GM19468 (cell line): ENCODE measurements at regions not wholly inside any gene's neighbourhood (a gene's known extent, or its start where the extent isn't known, plus 50 kb on each side); places are given as distances from the start of the nearest gene placed in this dataset.

Experiments
- ATAC-seq: cut with Tn5 transposase; IDR thresholded peaks from one replicate; pipeline ENCODE4 v1.9.1; 2021; ENCODE audit warnings: mild to moderate bottlenecking, moderate library complexity, moderate number of reproducible peaks; ENCODE audit not compliant: unreplicated experiment; ENCODE audit errors: extremely low read depth

GRCh38 chr13:73579574-73580274 is 520.9 kb downstream of the KLF5 start:
- no peak for ATAC-seq

DNA sequence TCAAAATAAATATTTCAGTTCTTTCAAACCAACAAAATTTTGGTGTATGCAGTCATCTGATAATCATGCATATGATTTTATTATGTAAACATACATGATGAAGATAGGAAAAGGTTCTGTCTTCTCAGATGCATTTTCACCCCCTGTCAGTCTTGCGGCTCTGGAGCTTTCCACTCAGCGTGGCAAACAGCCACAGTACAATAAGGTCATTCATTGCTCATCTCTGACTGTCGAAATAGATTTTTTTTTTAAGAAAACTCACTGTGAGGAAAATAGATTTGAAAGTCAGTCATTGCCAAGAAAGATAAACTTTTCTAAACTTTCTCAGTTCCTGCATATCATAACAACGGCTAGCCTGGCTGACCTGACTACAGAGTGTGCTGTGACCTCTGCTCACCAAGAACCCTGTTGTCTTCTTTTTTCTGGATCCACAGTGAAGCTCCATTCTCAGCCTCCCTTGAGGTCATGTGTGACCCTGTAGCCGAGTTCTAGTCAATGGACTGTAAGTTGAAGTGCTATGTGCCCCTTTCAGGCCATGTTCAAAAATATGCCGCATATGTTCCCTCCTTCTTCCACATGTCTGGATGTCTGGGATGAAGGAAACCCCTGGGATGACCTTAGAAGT is 519.6 kb downstream of the KLF5 start:
- ATAC-seq = no peak

- no peak for ATAC-seq
Observed at GRCh38 chr13:73576291-73576690, 517.5 kb downstream of the KLF5 start.

DNA sequence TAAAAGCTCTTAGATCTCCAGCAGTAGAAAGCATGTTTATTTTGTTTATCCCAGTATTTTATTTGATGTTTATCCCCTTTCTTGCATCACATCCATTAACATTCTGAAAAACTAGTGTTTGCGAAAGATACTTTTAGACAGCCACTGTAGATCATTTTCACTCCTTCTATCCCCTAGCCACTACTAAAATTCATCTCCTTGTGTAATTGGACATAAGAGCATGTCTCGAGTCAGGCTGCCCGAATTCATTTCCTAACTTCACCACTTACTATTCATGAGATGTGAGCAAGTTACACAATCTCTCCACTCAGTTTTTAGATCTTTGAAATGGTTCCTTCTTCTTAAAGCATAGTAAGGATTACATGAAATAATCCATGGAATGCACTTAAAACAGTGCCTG is 514.0 kb downstream of the KLF5 start:
- no peak for ATAC-seq

DNA sequence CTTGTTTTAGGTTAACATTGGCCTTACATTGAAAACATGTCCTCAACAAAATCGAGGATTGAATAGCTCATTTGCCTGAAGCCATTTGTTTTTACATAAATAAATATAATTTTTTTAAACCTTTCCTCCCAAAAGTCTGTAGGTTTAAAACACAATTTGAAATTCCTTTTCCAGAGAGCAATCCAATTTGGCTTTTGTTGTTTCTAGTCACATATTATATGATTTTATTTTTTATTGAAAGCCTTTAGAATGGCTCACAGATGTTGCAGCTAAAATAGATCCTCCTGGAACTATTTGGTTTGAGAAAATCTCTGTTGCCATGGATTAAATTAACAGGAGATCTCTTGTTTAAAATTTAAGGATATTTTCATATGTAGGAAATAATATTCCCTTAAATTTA is 512.6 kb downstream of the KLF5 start:
- ATAC-seq = no peak

GRCh38 chr13:73556902-73557301 is 498.1 kb downstream of the KLF5 start:
- ATAC-seq = no peak

GRCh38 chr13:73556128-73556527 is 497.3 kb downstream of the KLF5 start:
- no peak for ATAC-seq

DNA sequence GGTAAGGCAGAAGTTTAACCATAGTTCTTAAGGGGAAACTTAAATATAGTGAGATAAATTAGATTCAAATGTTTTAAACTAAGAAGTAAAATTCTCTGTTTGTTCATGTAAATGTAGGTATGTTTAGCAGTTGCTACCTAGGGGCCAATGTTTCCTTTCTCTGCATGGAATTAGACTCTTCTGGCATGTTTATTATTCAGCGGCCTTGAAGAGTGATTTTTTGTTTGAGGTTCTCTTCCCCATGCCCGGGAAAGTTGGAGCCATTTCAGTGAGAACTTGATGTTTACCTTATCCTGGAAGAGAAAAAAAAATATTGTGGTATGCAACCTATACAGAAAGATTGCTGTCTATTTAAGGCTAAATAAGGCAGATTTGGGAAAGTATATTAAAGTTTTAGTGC is 492.9 kb downstream of the KLF5 start:
- ATAC-seq = no peak

- no peak for ATAC-seq
Observed at GRCh38 chr13:73549717-73550116, 490.9 kb downstream of the KLF5 start.

DNA sequence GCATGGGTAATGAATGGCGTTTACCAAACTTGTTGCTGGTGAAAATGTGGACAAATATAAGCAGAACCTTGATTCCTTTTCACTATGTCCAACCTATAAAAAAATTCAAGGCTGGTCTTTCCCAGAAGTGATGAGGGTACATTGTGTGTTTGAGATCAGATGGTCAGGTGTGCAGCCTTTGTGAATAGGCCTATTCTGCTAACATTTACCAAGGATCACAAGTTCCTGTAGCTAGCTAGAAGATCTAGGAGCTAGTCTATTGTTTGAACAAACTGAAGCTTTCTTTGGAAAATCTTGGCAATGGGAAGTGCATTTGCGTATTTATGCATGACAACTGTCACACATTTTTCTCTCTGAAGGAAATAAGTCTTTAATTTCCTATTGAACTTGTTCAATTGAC is 489.6 kb downstream of the KLF5 start:
- no peak for ATAC-seq

DNA sequence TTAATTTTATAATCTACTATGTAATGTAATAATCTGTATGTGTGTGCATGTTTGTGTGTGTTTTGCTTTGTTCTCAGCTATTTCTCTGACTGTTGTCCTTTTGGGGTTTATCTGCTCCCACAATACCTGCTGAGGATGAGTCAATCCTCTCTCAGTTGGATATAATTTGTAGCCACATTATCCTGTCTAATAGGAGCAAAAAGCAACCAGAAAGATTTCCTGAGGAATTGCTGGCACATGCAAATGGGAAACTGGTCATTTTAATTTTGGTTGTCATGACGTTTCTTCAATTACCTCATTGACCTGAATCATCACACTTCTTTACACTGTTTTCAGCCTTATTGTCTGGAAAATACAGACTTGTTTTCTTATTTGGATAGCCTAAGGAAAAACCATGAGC is 488.4 kb downstream of the KLF5 start:
- no peak for ATAC-seq

DNA sequence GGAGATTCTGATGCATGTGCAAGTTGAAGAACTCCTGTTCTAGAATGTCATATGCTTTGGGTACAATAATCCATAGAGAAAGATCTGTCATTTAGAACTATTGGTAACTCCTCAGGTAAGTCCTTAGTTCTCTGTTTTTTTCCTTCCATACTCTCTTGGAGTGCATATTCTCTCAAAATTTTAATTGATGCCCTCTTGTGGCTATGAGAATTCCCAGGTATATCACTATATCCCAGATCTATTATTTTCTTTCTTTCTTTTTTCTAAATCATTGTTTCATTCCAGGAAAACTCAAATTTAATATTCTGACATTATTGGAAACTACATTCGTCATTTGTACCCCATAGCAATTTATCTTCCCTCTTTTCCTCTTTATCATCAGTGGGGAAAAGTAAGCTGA is 485.4 kb downstream of the KLF5 start:
- ATAC-seq = no peak

GRCh38 chr13:73542446-73542845 is 483.6 kb downstream of the KLF5 start:
- no peak for ATAC-seq

DNA sequence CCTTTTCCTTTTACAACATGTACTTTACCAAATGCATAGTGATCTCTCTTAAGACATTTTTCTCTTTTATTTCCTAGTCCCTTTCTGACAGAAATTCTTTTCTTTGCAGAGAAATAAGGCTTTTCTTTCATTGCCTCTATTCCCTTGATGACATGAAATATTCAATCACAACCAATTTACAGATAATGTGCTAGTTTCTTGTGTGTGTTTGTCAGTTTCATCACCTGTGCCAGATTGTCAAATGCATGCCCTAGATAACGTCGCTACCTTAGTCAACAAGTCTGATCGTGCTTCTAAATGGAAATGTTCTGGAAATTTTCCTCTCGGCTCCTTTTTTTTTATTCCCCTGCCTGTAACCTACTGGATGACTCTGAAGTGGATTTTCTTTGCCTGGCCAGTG is 478.1 kb downstream of the KLF5 start:
- ATAC-seq = no peak

DNA sequence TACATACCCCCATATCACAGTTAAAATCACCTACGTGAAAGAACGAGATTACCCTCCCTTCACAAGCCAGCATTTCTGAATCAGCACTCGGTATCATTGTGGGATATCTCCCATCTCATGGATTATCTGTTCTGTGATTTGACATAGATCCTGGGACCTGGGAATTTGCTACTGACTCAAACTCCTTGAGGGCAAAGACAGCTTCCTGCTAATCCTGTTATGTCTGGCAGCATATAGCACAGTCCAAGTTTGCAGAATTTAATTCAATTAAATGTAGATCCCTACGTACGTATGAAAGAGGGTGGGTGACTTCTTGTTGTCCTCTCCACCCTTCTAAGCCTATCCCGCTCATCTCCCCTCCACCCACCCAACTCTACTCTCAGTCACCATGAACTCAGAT is 476.5 kb downstream of the KLF5 start:
- ATAC-seq = no peak

DNA sequence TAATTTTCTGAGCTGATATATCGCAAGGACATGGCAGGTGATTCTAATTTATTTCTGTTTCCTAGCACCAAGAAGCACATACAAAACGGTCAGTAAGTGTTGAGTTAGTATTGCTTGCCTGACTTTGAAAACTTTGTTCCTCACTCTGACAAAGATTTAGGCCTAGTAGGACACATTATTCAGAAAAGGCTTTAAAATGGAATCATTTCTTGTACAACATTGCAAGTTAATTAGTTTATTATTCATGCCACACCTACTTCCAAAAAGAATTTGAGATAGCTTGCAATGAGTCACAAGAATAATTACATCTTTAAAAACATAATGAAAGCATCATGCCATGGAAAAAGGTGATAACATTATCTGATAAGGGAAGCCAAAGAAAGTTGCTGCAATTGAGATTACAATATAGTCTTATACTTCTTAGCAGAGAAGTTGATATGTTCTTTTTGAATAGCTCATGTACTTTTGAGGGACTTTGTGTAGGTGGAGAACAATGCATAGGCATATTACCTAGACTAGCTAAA is 474.2 kb downstream of the KLF5 start:
- ATAC-seq = no peak

GRCh38 chr13:73532582-73532981 is 473.8 kb downstream of the KLF5 start:
- no peak for ATAC-seq

- no peak for ATAC-seq
Observed at GRCh38 chr13:73531014-73531413, 472.2 kb downstream of the KLF5 start.

DNA sequence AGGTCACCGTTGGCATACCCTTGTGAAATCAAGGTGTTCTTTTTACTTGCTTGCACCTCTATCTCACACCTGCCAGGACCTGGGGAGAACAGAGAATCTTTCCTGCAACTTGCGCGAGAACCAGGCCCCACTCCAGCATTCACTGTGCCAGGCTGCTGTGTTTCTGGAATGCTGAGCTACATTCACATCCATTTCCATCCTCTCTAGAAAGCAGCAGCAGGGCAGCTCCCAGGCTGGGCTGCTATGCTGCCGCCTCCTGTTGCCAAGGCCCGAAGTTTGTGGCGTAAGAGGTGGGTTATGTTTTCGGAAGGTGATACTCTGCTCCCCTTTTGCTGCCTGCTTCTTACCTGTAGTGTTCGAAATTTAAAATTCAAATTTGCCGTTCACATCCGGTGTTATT is 464.1 kb downstream of the KLF5 start:
- ATAC-seq = no peak

GRCh38 chr13:73521985-73522524 is 463.2 kb downstream of the KLF5 start:
- ATAC-seq = no peak

DNA sequence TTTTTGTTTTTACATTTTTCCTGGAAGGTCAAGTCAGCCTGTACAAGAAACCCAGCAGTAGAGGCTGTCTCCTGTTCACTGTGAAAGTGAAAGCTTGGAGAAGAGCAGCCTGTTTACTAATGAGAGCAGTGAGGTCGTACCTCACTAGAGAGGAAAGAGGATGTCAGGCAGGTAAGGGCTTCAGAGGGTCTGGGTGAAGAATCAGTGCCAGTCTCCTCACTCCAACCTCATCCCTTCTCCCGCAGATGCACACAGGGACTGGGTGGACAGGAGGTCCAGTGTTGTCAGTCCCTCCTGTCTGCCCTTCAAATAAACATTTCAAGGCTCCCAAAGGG is 462.5 kb downstream of the KLF5 start:
- ATAC-seq = no peak
